IMR-90 (cell line): ENCODE measurements at regions not wholly inside any gene's neighbourhood (a gene's known extent, or its start where the extent isn't known, plus 50 kb on each side); places are given as distances from the start of the nearest gene placed in this dataset.
A peak's percentile ranks its signal among the peaks of the same experiment; 100 is the strongest.

Experiments used
- ATAC-seq: fragments of 200-7000 bp; cut with Tn5 transposase; 2 replicates; pipeline ENCODE4 v1.9.1; 2020; ENCODE audit warnings: low read depth, mild to moderate bottlenecking, moderate library complexity
- BruUV-seq: library from RNA; stranded (reverse); fragments of 400-500 nt; replicated peaks from 2 replicates; lab custom pipeline; 2021; lab: Mats Ljungman, UMichigan
- CTCF ChIA-PET: fragments of 300-600 bp; formaldehyde crosslinking; extraction: SDS; loops from one replicate; lab custom pipeline; 2021; ENCODE audit warnings: antibody characterized with exemption; lab: Yijun Ruan, JAX
- POLR2A ChIA-PET: fragments of 300-600 bp; sonication (Branson Sonifier 250); formaldehyde crosslinking; loops from one replicate; lab custom pipeline; 2022; ENCODE audit warnings: antibody characterized with exemption; ENCODE audit not compliant: unreplicated experiment; lab: Charles Lee
- DNase-seq: peaks from one replicate; pipeline ENCODE4 v3.0.0; 2013
- H2AFZ ChIP-seq: replicated peaks from 2 replicates; pipeline ENCODE3; 2013; ENCODE audit warnings: low read length, mild to moderate bottlenecking; ENCODE audit not compliant: poor library complexity
- H2AK5ac ChIP-seq: 2 replicates; pipeline ENCODE4 v1.6.1; 2013; ENCODE audit warnings: low read depth, low read length, inconsistent platforms
- H2AK9ac ChIP-seq: replicated peaks from 2 replicates; pipeline ENCODE3; 2013; ENCODE audit warnings: mild to moderate bottlenecking, low read depth, low read length, moderate library complexity; ENCODE audit not compliant: poor library complexity
- H2BK120ac ChIP-seq: 2 replicates; pipeline ENCODE4 v1.6.1; 2013; ENCODE audit warnings: low read depth, low read length, inconsistent platforms
- H2BK15ac ChIP-seq: 3 replicates; pipeline ENCODE4 v1.6.1; 2013; ENCODE audit warnings: low read depth, low read length, inconsistent platforms
- H2BK20ac ChIP-seq: 2 replicates; pipeline ENCODE4 v1.6.1; 2013; ENCODE audit warnings: low read depth, mild to moderate bottlenecking, inconsistent platforms, low read length, moderate library complexity
- H2BK5ac ChIP-seq: 2 replicates; pipeline ENCODE4 v1.6.1; 2013; ENCODE audit warnings: mild to moderate bottlenecking, low read depth, low read length, inconsistent platforms; ENCODE audit not compliant: poor library complexity, severe bottlenecking
- H3K14ac ChIP-seq: replicated peaks from 2 replicates; pipeline ENCODE4 v1.6.1; 2013; ENCODE audit warnings: low read depth, low read length, inconsistent platforms
- H3K18ac ChIP-seq: 2 replicates; pipeline ENCODE4 v1.6.1; 2013; ENCODE audit warnings: low read depth, low read length, control low read depth
- H3K23ac ChIP-seq: 2 replicates; pipeline ENCODE4 v1.6.1; 2013; ENCODE audit warnings: low read depth, low read length, inconsistent platforms
- H3K27ac ChIP-seq: 2 replicates; pipeline ENCODE4 v1.5.1; 2013; ENCODE audit warnings: mild to moderate bottlenecking, control low read depth, low read length; ENCODE audit not compliant: insufficient read depth
- H3K27me3 ChIP-seq: 2 replicates; pipeline ENCODE4 v1.6.1; 2013; ENCODE audit warnings: low read length; ENCODE audit not compliant: control insufficient read depth, insufficient read depth
- H3K36me3 ChIP-seq: 2 replicates; pipeline ENCODE4 v1.6.1; 2013; ENCODE audit warnings: low read length, mixed read lengths; ENCODE audit not compliant: control insufficient read depth, insufficient read depth
- H3K4ac ChIP-seq: 2 replicates; pipeline ENCODE4 v1.6.1; 2013; ENCODE audit warnings: low read depth, low read length, inconsistent platforms
- H3K4me1 ChIP-seq: 2 replicates; pipeline ENCODE4 v1.6.1; 2013; ENCODE audit warnings: low read length, mixed read lengths; ENCODE audit not compliant: control insufficient read depth, insufficient read depth
- H3K4me2 ChIP-seq: 2 replicates; pipeline ENCODE4 v1.6.1; 2013; ENCODE audit warnings: low read depth, mild to moderate bottlenecking, control low read depth, low read length, moderate library complexity
- H3K4me3 ChIP-seq: 2 replicates; pipeline ENCODE4 v1.5.1; 2013; ENCODE audit warnings: low read depth, mild to moderate bottlenecking, control low read depth, low read length, moderate library complexity; ENCODE audit not compliant: insufficient read depth
- H3K56ac ChIP-seq: 2 replicates; pipeline ENCODE4 v1.6.1; 2013; ENCODE audit warnings: low read length, inconsistent platforms; ENCODE audit not compliant: insufficient read depth; ENCODE audit errors: extremely low read depth
- H3K79me1 ChIP-seq, 2 experiments: 2 replicates each; pipeline ENCODE4 v1.6.1; 2013; ENCODE audit warnings: low read length in 2 of 2, inconsistent platforms in 1 of 2, low read depth in 1 of 2
- H3K9ac ChIP-seq: 2 replicates; pipeline ENCODE4 v1.6.1; 2013; ENCODE audit warnings: low read depth, low read length, control low read depth
- H3K9me1 ChIP-seq: 2 replicates; pipeline ENCODE4 v1.6.1; 2013; ENCODE audit warnings: low read length, inconsistent platforms; ENCODE audit not compliant: insufficient read depth
- H3K9me3 ChIP-seq: 2 replicates; pipeline ENCODE4 v1.6.1; 2013; ENCODE audit warnings: low read length; ENCODE audit not compliant: control insufficient read depth, insufficient read depth
- H4K20me1 ChIP-seq: 2 replicates; pipeline ENCODE4 v1.6.1; 2013; ENCODE audit warnings: low read length, inconsistent platforms; ENCODE audit not compliant: insufficient read depth
- H4K5ac ChIP-seq: 2 replicates; pipeline ENCODE4 v1.6.1; 2013; ENCODE audit warnings: mild to moderate bottlenecking, low read depth, low read length, control low read depth
- H4K8ac ChIP-seq, 2 experiments: 2 replicates each; pipeline ENCODE4 v1.6.1; 2013; ENCODE audit warnings: low read depth in 2 of 2, low read length in 2 of 2, control low read depth in 1 of 2, inconsistent platforms in 1 of 2
- H4K91ac ChIP-seq: 2 replicates; pipeline ENCODE4 v1.6.1; 2013; ENCODE audit warnings: low read depth, low read length, inconsistent platforms; ENCODE audit not compliant: insufficient read depth
- CEBPB ChIP-seq: IDR thresholded peaks from 2 replicates; pipeline ENCODE4 v1.6.1; 2012; ENCODE audit warnings: low read depth, low read length, improper control_type of control experiment
- MAFK ChIP-seq: IDR thresholded peaks from 2 replicates; pipeline ENCODE4 v1.6.1; 2012; ENCODE audit warnings: low read depth, low read length, improper control_type of control experiment
- MAZ ChIP-seq: IDR thresholded peaks from 2 replicates; pipeline ENCODE4 v1.6.1; 2012; ENCODE audit warnings: low read depth, mild to moderate bottlenecking, low read length, improper control_type of control experiment, moderate library complexity, borderline replicate concordance
- NFE2L2 ChIP-seq: fragments of 150-350 bp; IDR thresholded peaks from 2 replicates; pipeline ENCODE4 v1.6.1; 2016; ENCODE audit warnings: low read depth, mild to moderate bottlenecking, low read length
- RAD21 ChIP-seq: IDR thresholded peaks from 2 replicates; pipeline ENCODE4 v1.6.1; 2012; ENCODE audit warnings: low read length, improper control_type of control experiment
- RCOR1 ChIP-seq: IDR thresholded peaks from 2 replicates; pipeline ENCODE4 v1.6.1; 2012; ENCODE audit warnings: mild to moderate bottlenecking, low read length, improper control_type of control experiment; ENCODE audit not compliant: insufficient replicate concordance
- WGBS, 2 experiments: methylation state at CpG; one replicate each; pipeline versions ENCODE4 v1.1.5 to v1.1.7; 2013; ENCODE audit warnings: missing lambda C conversion rate in 2 of 2; ENCODE audit not compliant: insufficient read length in 1 of 2; ENCODE audit errors: extremely low coverage in 2 of 2; 5-methylcytosine and 5-hydroxymethylcytosine counted together
- dilution Hi-C: fragments of 300-500 bp; cut with HindIII; formaldehyde crosslinking; loops from one replicate; pipeline ENCODE4 v1.14.3; 2018; ENCODE audit warnings: low sequenced_read_pairs; ENCODE audit not compliant: unreplicated experiment
- in situ Hi-C: fragments of 300-500 bp; cut with MboI; formaldehyde crosslinking; loops from 3 replicates; pipeline ENCODE4 v1.14.3; 2019; ENCODE audit warnings: low sequenced_read_pairs, inconsistent platforms, mixed read lengths
- intact Hi-C: fragments of 100-400 bp; cut with micrococcal nuclease; formaldehyde crosslinking; loops from 2 replicates; pipeline ENCODE4 v1.10.0; 2022

DNA sequence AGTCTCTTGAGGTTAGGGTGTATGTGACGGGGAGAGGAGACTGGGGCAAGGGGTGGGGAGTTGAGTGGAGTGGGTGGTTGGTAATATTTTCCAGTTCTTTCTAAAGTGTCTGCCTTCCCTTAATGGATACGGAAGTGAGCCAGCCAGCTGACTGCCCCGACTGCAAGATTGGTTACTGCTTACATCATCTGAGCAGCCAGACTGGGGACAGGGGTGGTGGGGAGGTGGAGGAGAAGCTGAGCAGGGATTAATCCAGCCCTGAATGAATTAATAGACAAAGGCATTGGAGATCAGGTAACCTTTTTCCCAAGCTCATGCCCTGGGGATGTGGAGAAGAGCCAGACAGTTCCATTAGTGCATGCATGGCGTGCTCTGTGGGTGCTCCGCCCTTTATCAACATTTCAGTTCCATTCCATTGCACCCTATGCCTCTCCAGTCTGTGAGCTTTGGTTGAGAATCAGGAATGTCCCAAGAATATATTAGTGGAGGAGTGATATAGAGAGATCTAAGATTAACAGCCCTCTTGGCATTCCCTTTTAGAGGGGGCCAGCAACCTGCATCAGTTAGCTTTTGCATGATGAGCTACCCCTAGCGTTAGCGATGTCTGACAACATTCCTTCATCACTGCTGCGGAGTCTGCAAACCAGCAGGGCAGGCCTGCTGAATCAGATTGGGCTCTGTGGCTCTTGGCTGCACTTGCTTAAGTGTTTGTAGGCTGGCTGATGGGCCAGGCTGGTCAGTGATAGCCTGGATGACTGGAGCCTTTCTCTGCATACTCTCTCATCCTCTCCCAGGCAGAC lies 67.4 kb downstream of the TNP1 start:
- no TSS peak for BruUV-seq
- in situ Hi-C loops, result no loop called here
- POLR2A ChIA-PET, result interaction anchor here (0.6 kb wide), 1 partner anchor 97 kb away, joined by 3 read pairs; no protein-coding TSS in a partner anchor
- 0 out of 2 replicates have a peak overlapping the region, but pooled peaks have one; percentile 12 for H3K23ac ChIP-seq
- peak overlapping the region; percentile 85 for H2BK120ac ChIP-seq
- peak overlapping the region; percentile 91; the same call in 2 of the 3 replicates for H2BK15ac ChIP-seq
- peak overlapping the region; percentile 53 for H2BK20ac ChIP-seq
- peak; percentile 48 for DNase-seq
- peak overlapping the region; percentile 65 for H2AK9ac ChIP-seq
- no peaks in the 10 kb centered on the region for H4K20me1 ChIP-seq
- H3K27ac ChIP-seq, result peak overlapping the region; percentile 47; the same call in 1 of the 2 replicates
- H3K9me1 ChIP-seq, result no peaks in the 10 kb centered on the region
- WGBS, 2 experiments, result no CpG with 5 or more reads among the region's 8 CpGs
- H2AFZ ChIP-seq, result peak overlapping the region; percentile 44
- H2AK5ac ChIP-seq, result peak overlapping the region; percentile 78
- no peak overlapping the region for H3K4me2 ChIP-seq
- H3K4me3 ChIP-seq, result no peak overlapping the region
- TF ChIP-seq RAD21 (no peak), CEBPB (peak; percentile 40; the same call in 1 of the 2 replicates), RCOR1 (no peak), MAZ (no peak), MAFK (no peak), NFE2L2 (no peak)
- H3K36me3 ChIP-seq, result no peaks in the 10 kb centered on the region
- H3K4me1 ChIP-seq, result peaks cover 8% of the 10 kb centered on the region; the same call in 1 of the 2 replicates
- peak overlapping the region; percentile 25; the same call in 1 of the 2 replicates for H4K5ac ChIP-seq
- no peak overlapping the region for H2BK5ac ChIP-seq
- peak overlapping the region; percentile 90 for H4K91ac ChIP-seq
- CTCF ChIA-PET, result interaction anchor here (1.0 kb wide), 1 partner anchor 14 kb away, joined by 4 read pairs; no protein-coding TSS in a partner anchor
- no peak overlapping the region for H3K9ac ChIP-seq
- dilution Hi-C loops, result no loop called here
- H3K18ac ChIP-seq, result peak overlapping the region; percentile 91
- peak overlapping the region; percentile 38 for H3K14ac ChIP-seq
- intact Hi-C loops, result no loop called here
- H3K79me1 ChIP-seq, result no peaks in the 10 kb centered on the region
- H4K8ac ChIP-seq, result peak overlapping the region; percentile 67 to 83; a peak in 3 of 4 replicates
- H3K27me3 ChIP-seq, result no peaks in the 10 kb centered on the region; the same call in 1 of the 2 replicates
- peak overlapping the region; percentile 71 for H3K4ac ChIP-seq
- H3K56ac ChIP-seq, result peak overlapping the region; percentile 71; the same call in 1 of the 2 replicates
- no peaks in the 10 kb centered on the region for H3K9me3 ChIP-seq
- peak; percentile 76 for ATAC-seq
